Neural progenitor cell (in vitro differentiated cells): ENCODE measurements at regions not wholly inside any gene's neighbourhood (a gene's known extent, or its start where the extent isn't known, plus 50 kb on each side); places are given as distances from the start of the nearest gene placed in this dataset.
"Not testable (repeated sequence)": the region's sequence is repeated elsewhere in the genome, so short reads cannot be mapped to it uniquely, and the experiment has no call there.

Experiments used
- DNase-seq: peaks from one replicate; pipeline ENCODE4 v3.0.0-alpha.2; 2016; ENCODE audit warnings: low spot score
- H2AFZ ChIP-seq: fragments of 200-600 bp; sonication (generic); replicated peaks from 2 replicates; pipeline ENCODE4 v1.6.1; 2016; ENCODE audit warnings: antibody characterized with exemption
- H3F3A ChIP-seq: fragments of 200-600 bp; sonication (generic); 2 replicates; pipeline ENCODE4 v1.6.1; 2016; ENCODE audit warnings: antibody characterized with exemption, low read depth
- H3K27ac ChIP-seq: fragments of 200-600 bp; sonication (generic); 2 replicates; pipeline ENCODE4 v1.5.1; 2016; ENCODE audit warnings: mild to moderate bottlenecking
- H3K27me3 ChIP-seq: fragments of 200-600 bp; sonication (generic); 2 replicates; pipeline ENCODE4 v1.6.1; 2016; ENCODE audit warnings: mild to moderate bottlenecking, moderate library complexity
- H3K36me3 ChIP-seq: fragments of 200-600 bp; sonication (generic); 2 replicates; pipeline ENCODE4 v1.5.1; 2016
- H3K4me1 ChIP-seq: fragments of 200-600 bp; sonication (generic); 2 replicates; pipeline ENCODE4 v1.6.1; 2016; ENCODE audit warnings: mixed run types
- H3K4me2 ChIP-seq: fragments of 200-600 bp; sonication (generic); 2 replicates; pipeline ENCODE4 v1.6.1; 2016
- H3K4me3 ChIP-seq: fragments of 200-600 bp; sonication (generic); 2 replicates; pipeline ENCODE4 v1.5.1; 2016
- H3K79me2 ChIP-seq: fragments of 200-600 bp; sonication (generic); 2 replicates; pipeline ENCODE4 v1.6.1; 2016; ENCODE audit warnings: low read depth
- H3K9ac ChIP-seq: fragments of 200-600 bp; sonication (generic); 2 replicates; pipeline ENCODE4 v1.6.1; 2016
- H3K9me3 ChIP-seq: fragments of 200-600 bp; sonication (generic); 2 replicates; pipeline ENCODE4 v1.5.1; 2016; ENCODE audit warnings: low read depth
- H4K20me1 ChIP-seq: fragments of 200-600 bp; sonication (generic); 2 replicates; pipeline ENCODE4 v1.6.1; 2016; ENCODE audit warnings: low read depth
- H3K27ac Mint-ChIP-seq: 3 replicates; pipeline ENCODE4 v1.8.0; 2021; ENCODE audit warnings: mixed read lengths
- H3K27me3 Mint-ChIP-seq: 2 replicates; pipeline ENCODE4 v1.8.0; 2022; ENCODE audit warnings: low read depth, mild to moderate bottlenecking, inconsistent platforms, moderate library complexity, mixed read lengths; ENCODE audit not compliant: insufficient read depth
- H3K36me3 Mint-ChIP-seq: 3 replicates; pipeline ENCODE4 v1.8.0; 2021; ENCODE audit warnings: mixed read lengths
- H3K4me1 Mint-ChIP-seq: 3 replicates; pipeline ENCODE4 v1.8.0; 2021; ENCODE audit warnings: mixed read lengths
- H3K4me3 Mint-ChIP-seq: 3 replicates; pipeline ENCODE4 v1.8.0; 2021; ENCODE audit warnings: mild to moderate bottlenecking, moderate library complexity, mixed read lengths
- H3K9me3 Mint-ChIP-seq: 3 replicates; pipeline ENCODE4 v1.8.0; 2020; ENCODE audit warnings: mixed read lengths
- EZH2 ChIP-seq: fragments of 200-600 bp; sonication (generic); IDR thresholded peaks from 2 replicates; pipeline ENCODE4 v1.6.1; 2017; ENCODE audit warnings: antibody characterized with exemption, mild to moderate bottlenecking, moderate library complexity
- EZH2phosphoT487 ChIP-seq: fragments of 200-600 bp; sonication (generic); IDR thresholded peaks from 2 replicates; pipeline ENCODE4 v1.6.1; 2017; ENCODE audit warnings: antibody characterized with exemption
- TF ChIP-seq, protein P1 (sequence below): fragments of 200-600 bp; sonication (generic); IDR thresholded peaks from 2 replicates; pipeline ENCODE4 v1.5.1; 2017; ENCODE audit warnings: antibody characterized with exemption, mild to moderate bottlenecking

DNA sequence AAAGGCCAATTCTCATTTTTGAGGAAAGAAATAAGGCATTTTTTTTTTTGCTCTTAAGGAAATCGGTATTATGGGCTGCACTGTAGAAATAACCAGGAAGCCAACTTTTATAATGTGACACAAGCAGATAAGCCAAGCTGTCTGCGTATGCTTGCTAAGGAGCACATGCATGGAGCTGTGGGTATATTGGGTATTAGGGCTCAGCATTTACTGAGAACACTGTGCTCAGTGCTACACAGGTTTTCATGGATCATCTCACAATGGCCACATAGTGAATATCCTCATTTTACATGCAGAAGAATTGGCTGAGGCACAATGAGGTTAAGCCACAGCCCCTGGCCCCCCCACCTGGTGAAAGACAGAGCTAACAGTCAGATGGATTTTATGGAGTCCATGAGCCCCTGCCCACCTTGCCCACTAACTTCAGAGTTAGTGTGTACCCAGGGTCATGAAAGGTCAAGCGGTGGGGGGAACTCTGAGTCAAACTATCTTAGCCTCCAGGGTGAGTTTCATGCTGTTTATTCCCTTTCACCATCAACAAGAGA, 204.8 kb downstream of the SPATA31A6 start:
- Histone ChIP-seq H3K9ac (no peak overlapping the region), H3K4me3 (no peak overlapping the region), H3K79me2 (no peaks in the 10 kb centered on the region), H3K4me2 (no peak overlapping the region), H3K9me3 (no peaks in the 10 kb centered on the region), H3K27me3 (no peaks in the 10 kb centered on the region), H3K27ac (no peak overlapping the region), H3K36me3 (no peaks in the 10 kb centered on the region), H3K4me1 (no peaks in the 10 kb centered on the region), H2AFZ (no peak overlapping the region), H4K20me1 (no peaks in the 10 kb centered on the region), H3F3A (no peaks in the 10 kb centered on the region)
- TF ChIP-seq EZH2phosphoT487 (no peak), EZH2 (no peak)
- TF ChIP-seq, protein P1, sequence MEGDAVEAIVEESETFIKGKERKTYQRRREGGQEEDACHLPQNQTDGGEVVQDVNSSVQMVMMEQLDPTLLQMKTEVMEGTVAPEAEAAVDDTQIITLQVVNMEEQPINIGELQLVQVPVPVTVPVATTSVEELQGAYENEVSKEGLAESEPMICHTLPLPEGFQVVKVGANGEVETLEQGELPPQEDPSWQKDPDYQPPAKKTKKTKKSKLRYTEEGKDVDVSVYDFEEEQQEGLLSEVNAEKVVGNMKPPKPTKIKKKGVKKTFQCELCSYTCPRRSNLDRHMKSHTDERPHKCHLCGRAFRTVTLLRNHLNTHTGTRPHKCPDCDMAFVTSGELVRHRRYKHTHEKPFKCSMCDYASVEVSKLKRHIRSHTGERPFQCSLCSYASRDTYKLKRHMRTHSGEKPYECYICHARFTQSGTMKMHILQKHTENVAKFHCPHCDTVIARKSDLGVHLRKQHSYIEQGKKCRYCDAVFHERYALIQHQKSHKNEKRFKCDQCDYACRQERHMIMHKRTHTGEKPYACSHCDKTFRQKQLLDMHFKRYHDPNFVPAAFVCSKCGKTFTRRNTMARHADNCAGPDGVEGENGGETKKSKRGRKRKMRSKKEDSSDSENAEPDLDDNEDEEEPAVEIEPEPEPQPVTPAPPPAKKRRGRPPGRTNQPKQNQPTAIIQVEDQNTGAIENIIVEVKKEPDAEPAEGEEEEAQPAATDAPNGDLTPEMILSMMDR = no peak
- H3K4me1 Mint-ChIP-seq = no peaks in the 10 kb centered on the region
- no peak overlapping the region for H3K4me3 Mint-ChIP-seq
- no peaks in the 10 kb centered on the region for H3K36me3 Mint-ChIP-seq
- no peaks in the 10 kb centered on the region for H3K27me3 Mint-ChIP-seq
- peaks cover 5% of the 10 kb centered on the region for H3K9me3 Mint-ChIP-seq
- H3K27ac Mint-ChIP-seq = no peak overlapping the region
- DNase-seq = peak; percentile 25

DNA sequence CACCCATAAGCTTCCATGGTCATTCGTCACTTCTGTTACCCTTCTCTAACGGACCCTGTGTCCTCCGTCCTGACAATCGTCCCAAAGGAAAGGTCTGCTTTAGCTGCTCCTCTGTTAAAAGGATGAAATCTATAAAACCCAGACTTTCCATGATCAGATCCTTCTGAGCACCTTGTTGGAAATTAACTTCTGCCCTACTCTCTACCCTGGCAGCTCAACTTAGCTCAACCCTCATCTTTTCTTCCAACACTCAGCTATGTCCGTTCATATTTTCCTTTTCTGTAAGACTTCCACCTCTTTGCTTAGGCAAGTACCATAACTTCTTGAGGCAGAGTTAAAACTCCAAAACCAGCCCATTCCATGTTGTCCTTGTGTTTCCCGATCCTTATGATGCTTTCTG, 205.4 kb downstream of the SPATA31A6 start:
- Histone ChIP-seq H3K9ac (no peak overlapping the region), H3F3A (no peaks in the 10 kb centered on the region), H3K36me3 (no peaks in the 10 kb centered on the region), H2AFZ (no peak overlapping the region), H3K4me3 (no peak overlapping the region), H3K4me1 (no peaks in the 10 kb centered on the region), H3K79me2 (no peaks in the 10 kb centered on the region), H3K27me3 (no peaks in the 10 kb centered on the region), H3K4me2 (no peak overlapping the region), H3K9me3 (no peaks in the 10 kb centered on the region), H3K27ac (no peak overlapping the region), H4K20me1 (no peaks in the 10 kb centered on the region)
- no peaks in the 10 kb centered on the region for H3K36me3 Mint-ChIP-seq
- TF ChIP-seq, protein P1 = no peak
- TF ChIP-seq EZH2phosphoT487 (no peak), EZH2 (no peak)
- H3K4me3 Mint-ChIP-seq = no peak overlapping the region
- H3K9me3 Mint-ChIP-seq = peaks cover 5% of the 10 kb centered on the region
- no peaks in the 10 kb centered on the region for H3K4me1 Mint-ChIP-seq
- no peak overlapping the region for H3K27ac Mint-ChIP-seq
- no peak for DNase-seq
- no peaks in the 10 kb centered on the region for H3K27me3 Mint-ChIP-seq

DNA sequence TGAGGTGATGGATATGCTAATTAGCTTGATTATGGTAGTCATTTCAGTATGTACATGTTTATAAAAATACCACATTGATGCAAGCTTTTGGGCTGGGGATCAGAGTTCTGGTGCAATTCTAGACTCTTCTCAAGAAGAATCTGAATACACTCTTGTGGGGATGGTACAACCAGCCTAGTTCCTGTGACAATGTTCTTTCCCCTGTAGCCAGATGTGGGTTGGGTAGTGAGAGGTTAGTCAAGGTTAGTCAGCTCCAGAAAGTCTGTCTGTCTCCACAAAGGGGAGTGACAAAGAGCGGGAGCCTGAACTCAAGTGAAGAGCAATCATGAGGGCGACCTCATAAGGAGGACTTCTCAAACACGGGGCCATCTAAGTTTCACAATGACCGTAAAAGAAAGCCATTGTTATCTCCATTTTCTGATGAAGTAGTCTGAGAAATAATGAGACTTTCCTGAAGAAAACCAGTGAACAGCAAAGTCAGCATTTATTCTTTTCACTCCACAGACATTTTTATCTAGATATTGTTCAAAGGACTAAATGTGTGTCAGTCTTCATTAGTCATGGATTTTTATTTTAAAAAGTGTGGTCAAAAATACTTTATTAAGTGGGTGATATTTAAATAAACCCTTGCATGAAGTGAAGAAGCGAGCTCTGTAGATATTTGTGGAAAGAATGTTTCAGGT, 209.5 kb downstream of the SPATA31A6 start:
- H3K9me3 Mint-ChIP-seq, H3K4me3 ChIP-seq, H3K27me3 Mint-ChIP-seq, H2AFZ ChIP-seq, H3K9me3 ChIP-seq, DNase-seq, H3K4me1 Mint-ChIP-seq, H3K4me1 ChIP-seq, H3K27ac ChIP-seq, H3F3A ChIP-seq, H3K36me3 ChIP-seq, H3K79me2 ChIP-seq, H3K4me2 ChIP-seq, H3K4me3 Mint-ChIP-seq, H3K27me3 ChIP-seq, H3K36me3 Mint-ChIP-seq, H4K20me1 ChIP-seq, H3K9ac ChIP-seq, H3K27ac Mint-ChIP-seq: not testable (repeated sequence)

DNA sequence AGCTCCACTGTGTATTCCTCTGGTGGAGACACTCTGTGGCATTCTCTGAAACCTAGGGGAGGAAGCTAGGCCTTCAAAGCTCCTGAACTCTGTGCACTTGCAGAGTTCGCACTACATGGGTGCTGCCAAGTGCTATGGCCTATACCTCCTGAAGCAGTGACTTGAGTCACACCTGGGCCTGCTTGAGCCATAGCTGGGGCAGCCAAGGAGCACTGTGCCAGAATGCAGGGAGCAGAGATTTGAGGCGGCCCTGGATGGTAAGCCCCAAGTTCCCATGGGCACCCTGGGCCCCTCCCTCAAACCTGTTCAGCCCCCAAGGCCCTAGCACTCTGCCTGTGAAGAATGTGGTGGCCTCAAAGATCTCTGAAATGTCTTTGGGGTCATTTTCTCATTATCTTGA, 212.9 kb downstream of the SPATA31A6 start:
- Histone ChIP-seq H3K9me3 (no peaks in the 10 kb centered on the region), H3K4me1 (no peaks in the 10 kb centered on the region), H3K4me2 (no peak overlapping the region), H3K79me2 (no peaks in the 10 kb centered on the region), H3K27ac (no peak overlapping the region), H4K20me1 (no peaks in the 10 kb centered on the region), H3K27me3 (no peaks in the 10 kb centered on the region), H3K4me3 (no peak overlapping the region), H3F3A (no peaks in the 10 kb centered on the region), H3K36me3 (no peaks in the 10 kb centered on the region), H3K9ac (no peak overlapping the region), H2AFZ (no peak overlapping the region)
- TF ChIP-seq EZH2phosphoT487 = no peak
- TF ChIP-seq, protein P1 = no peak
- no peak for TF ChIP-seq EZH2
- no peaks in the 10 kb centered on the region for H3K27me3 Mint-ChIP-seq
- H3K27ac Mint-ChIP-seq = no peak overlapping the region
- H3K9me3 Mint-ChIP-seq = peaks cover 2% of the 10 kb centered on the region
- no peaks in the 10 kb centered on the region for H3K36me3 Mint-ChIP-seq
- no peak overlapping the region for H3K4me3 Mint-ChIP-seq
- H3K4me1 Mint-ChIP-seq = no peaks in the 10 kb centered on the region
- no peak for DNase-seq

DNA sequence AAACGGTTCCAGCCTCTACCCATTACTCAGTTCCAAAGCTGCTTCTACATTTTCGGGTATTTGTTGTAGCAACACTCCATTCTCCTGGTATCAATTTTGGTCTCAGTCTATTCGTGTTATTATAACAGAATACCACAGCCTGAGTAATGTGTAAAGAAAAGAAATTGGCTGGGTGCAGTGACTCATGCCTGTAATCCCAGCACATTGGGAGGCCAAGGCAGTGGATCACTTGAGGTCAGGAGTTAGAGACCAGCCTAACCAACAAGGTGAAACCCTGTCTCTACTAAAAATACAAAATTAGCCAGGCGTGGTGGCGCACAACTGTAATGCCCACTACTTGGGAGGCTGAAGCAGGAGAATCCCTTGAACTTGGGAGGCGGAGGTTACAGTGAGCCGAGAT, 213.9 kb downstream of the SPATA31A6 start:
- not testable (repeated sequence) for H4K20me1 ChIP-seq, H3K4me1 Mint-ChIP-seq, H3K9me3 Mint-ChIP-seq, H3K4me3 Mint-ChIP-seq, H3K9me3 ChIP-seq, H3K79me2 ChIP-seq, H3K4me1 ChIP-seq, H2AFZ ChIP-seq, H3K27me3 ChIP-seq, H3K4me2 ChIP-seq, DNase-seq, H3K27me3 Mint-ChIP-seq, H3K27ac Mint-ChIP-seq, H3K27ac ChIP-seq, H3K4me3 ChIP-seq, H3F3A ChIP-seq, H3K36me3 Mint-ChIP-seq, H3K36me3 ChIP-seq, H3K9ac ChIP-seq

DNA sequence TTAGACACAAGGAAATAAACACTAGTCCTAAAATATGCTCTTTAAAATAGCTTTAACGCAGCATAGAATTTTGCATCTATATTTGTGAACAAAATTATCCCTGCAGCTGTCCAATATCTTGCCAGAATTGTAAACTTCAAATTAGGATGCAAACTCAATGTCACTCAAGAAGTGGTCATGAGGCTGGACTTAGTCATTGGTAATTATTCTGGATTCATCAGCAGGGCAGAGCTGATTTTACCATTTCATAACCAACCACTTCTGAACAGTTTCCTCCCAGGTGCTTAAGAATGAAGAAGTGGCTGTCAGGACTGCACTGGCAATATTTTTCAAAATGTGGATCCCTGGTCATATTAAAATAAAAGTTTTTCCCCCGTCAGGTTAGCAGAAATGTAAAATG, 219.5 kb downstream of the SPATA31A6 start:
- not testable (repeated sequence) for H3K4me3 ChIP-seq, H3K36me3 ChIP-seq, H3K9me3 Mint-ChIP-seq, DNase-seq, H3K4me2 ChIP-seq, H3K4me1 ChIP-seq, H3K27ac ChIP-seq, H3K27me3 ChIP-seq, H3K27ac Mint-ChIP-seq, H3F3A ChIP-seq, H2AFZ ChIP-seq, H3K9me3 ChIP-seq, H3K79me2 ChIP-seq, H4K20me1 ChIP-seq, H3K27me3 Mint-ChIP-seq, H3K36me3 Mint-ChIP-seq, H3K9ac ChIP-seq, H3K4me3 Mint-ChIP-seq, H3K4me1 Mint-ChIP-seq
